ENCODE measurements at regions not wholly inside any gene's neighbourhood (a gene's known extent, or its start where the extent isn't known, plus 50 kb on each side); places are given as distances from the start of the nearest gene placed in this dataset.

DNA sequence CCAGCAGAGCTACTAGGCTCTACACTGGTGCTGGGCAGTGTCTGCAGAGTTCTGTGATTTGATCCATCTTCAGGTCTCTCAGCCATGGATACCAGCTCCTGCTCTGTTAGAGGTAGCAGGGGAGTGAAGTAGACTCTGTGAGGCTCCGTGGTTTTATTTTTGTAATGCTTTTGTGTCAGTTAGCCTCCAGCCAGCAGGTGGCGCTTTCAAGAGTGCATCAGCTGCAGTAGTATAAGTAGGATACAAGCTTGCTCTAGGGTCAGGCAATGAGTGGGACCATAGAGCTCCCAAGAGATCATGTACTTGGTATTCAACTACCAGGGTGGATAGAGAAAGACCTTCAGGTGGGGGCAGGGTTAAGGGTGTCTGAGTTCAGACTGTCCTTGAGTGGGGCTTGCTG lies 362.5 kb upstream of the TRAM1L1 start:
- peak; percentile 5 for DNase-seq

DNA sequence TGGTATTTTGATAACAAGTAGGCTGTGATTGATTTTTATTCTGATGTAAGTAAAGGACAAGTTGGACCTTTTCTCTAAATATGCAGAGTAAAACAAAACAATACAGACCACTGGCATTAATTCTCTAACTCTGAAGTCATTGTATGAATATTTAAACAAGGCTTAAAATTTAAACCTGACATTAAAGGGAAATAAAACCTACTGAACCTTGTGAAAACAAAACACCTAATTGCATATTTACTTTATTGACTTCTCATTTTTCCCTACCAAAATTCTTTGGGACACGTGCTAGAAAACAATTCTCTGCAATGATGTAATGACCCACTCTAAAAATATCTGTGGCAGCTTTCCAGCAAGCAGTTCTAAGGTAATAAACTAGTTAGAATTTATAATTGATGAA lies 369.7 kb upstream of the TRAM1L1 start:
- no peak for DNase-seq

GRCh38 chr4:117466388-117466787 lies 381.0 kb upstream of the TRAM1L1 start:
- DNase-seq: no peak

GRCh38 chr4:117467404-117467803 lies 382.0 kb upstream of the TRAM1L1 start:
- no peak for DNase-seq

GRCh38 chr4:117474987-117475386 lies 389.6 kb upstream of the TRAM1L1 start:
- no peak for DNase-seq

GRCh38 chr4:117477925-117478324 lies 392.5 kb upstream of the TRAM1L1 start:
- no peak for DNase-seq

- DNase-seq: no peak
Measured at GRCh38 chr4:117478702-117479101, 393.3 kb upstream of the TRAM1L1 start.

DNA sequence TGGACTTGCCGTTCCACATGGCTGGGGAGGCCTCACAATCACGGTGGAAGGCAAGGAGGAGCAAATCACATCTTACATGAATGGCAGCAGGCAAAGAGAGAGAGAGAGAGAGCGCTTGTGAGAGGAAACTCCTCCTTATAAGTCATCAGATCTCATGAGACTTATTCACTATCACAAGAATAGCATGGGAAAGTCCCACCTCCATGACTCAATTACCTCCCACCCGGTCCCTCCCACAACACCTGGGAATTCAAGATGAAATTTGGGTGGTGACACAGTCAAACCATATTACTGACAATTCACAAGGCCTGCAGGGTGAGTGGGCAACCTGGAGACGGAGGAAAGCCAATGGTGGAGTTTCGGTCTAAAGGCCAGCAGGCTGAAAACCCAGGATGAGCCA lies 394.3 kb upstream of the TRAM1L1 start:
- DNase-seq: peak; percentile 40

DNA sequence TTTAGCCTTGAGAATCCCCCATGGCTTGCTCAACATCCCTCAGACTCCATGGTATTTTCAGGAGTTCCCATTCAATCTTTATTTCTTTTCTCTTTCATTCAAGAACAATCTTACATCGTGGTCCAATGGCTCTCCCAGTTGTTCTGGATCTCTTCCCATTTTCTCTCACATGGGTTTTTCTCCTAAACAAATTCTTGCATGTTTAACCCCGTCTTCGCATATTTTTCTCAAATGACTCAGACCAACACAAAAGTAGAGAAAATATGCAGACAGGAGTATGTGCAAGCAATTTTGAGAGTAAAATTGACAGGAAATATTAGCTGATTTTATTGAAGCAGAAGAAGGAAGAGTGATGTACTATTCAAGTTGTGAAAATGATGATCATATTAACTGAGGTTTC lies 396.4 kb upstream of the TRAM1L1 start:
- DNase-seq: no peak

DNA sequence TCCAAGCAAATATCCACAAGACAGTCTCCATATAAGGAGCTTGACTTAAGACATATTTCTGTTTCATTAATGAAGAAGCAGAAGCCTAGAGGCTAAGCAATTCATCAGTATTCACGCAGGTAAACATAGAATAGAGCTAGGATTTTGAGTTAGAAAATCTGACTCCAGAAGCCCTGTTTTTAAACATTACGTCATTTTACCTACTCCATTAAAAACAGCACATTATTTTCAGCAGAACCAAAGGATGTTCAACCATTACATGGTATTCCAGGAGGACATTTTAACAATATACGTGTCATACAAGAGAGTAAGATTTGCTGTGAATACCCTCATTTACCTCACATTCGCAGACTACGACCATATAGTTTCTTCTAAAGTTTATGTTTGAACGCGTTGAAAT lies 403.3 kb upstream of the TRAM1L1 start:
- DNase-seq: no peak

DNA sequence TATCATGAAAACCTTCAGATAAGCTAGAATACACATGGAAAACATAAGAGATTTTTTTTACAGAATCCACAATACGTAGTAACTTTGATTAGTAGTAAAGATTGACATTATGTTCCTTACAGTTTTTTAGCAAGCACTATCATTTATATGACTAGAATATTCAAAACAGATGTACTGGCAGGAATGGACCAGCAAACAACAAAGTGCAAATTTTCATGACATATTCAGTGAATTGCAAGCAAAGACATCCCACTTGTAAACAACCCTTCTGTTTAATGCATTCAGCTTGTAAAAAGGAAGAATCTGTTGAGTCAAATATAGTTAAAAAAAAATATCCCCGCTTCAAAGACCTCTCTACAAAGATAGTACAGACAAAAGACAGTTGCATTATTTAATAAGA lies 403.7 kb upstream of the TRAM1L1 start:
- no peak for DNase-seq

DNA sequence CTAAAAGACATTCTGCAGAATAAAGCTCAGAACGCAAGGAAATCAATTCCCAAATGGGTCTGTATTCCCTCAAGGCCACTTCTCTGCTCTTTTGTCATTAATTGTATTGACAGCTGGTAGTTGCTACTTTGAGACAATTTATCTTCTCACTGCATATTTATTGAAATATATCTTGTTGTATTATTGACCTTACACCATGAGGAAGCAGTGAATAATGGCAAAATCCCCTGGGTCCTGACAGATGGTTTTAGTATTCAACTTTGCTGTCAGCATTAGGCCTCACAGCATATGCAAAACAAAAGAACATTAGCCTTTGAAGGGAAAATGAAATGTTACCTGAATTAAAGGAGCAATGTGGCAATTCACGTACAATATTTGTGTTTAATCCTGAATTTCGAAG lies 406.1 kb upstream of the TRAM1L1 start:
- no peak for DNase-seq

DNA sequence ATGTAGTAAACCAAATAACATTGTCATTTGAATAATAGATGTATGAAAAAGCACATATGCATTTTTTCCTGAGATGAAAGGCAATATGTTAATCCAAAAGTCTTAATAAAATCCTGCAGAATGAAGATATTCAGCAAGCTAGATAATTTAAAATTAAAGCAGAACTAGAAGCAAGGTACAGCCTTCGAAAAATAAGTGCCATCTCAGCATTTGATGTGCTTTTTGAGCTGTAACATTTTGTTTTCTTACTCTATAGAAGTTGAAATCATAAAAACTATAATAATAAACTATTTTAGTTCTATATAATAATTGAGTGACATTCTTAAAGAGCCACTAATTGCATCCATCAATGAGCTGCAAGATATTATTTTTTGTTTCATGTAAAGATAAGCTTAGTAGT lies 410.4 kb upstream of the TRAM1L1 start:
- DNase-seq: no peak

DNA sequence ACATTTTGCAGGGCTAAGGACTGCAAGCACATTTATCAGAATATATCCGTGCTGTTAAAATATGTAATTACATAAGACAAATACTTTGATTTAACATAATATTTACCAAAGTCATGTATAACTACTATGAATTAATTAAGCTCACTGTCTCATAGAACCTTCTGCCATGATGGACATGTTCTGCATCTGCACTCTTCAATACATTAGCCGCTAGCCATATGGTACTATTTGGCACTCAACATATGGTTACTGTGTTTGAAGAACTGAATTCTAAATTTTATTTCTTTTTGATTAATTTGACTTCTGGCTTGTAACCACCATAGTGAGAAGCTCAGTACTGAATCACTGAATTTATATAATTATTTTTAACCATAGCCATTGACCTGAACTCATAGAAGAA lies 427.0 kb upstream of the TRAM1L1 start:
- no peak for DNase-seq

DNA sequence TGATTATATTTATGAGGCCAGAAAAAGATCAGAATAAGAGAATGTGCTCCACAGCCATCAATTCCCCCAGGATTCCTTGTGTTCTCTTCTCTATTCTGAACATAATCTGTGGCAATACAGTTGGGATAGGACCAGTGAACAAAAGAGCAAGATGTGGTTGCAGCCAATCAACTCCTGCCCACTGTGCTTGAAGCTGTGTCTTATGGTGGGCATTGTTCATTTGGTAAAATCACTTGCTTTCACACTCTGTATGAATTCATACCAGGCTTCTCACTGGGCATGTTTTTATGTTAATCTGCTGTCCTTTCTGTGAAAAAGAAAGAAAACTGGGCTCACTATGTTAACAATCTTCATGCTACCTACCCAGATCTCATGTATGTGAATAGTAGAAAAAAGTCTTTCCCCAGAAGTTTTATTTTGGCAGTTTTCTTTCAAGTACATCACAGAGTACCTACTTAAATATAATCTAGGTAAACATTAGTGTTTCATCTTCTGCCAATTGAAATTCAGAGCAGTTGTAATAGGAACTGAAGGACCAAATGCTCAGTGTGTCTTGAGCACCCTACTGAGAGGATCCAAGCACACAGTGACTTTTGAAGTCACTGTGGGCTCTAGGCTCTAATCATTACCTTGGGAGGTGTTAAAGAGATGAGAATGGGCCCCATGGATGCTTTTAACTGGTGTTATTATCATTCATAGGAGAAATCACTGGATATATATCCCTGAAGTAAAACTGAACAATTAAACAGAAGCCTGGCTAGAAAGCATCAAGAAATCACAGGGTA lies 429.2 kb upstream of the TRAM1L1 start:
- no peak for DNase-seq

DNA sequence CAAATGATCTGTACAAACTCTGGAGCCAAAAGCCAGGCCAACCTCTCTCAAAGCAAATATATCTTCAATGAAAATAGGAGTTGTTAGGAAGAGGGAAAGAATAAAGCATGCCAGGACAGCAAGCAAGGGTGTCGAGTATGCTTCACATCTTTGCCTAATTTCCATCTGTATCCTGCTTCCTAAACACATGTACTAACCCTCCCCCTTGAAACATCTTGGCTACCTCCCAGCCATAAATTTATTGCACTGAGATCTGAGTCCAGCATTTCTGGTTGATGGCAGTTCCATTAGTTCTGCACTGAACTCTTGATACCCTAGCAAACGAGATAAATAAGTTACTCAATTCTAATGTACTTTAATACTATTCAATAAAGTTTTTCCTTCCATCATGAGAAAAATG lies 430.5 kb upstream of the TRAM1L1 start:
- no peak for DNase-seq

GRCh38 chr4:117527601-117528000 lies 442.2 kb upstream of the TRAM1L1 start:
- no peak for DNase-seq

- DNase-seq: no peak
Measured at GRCh38 chr4:117529401-117529800, 444.0 kb upstream of the TRAM1L1 start.

DNA sequence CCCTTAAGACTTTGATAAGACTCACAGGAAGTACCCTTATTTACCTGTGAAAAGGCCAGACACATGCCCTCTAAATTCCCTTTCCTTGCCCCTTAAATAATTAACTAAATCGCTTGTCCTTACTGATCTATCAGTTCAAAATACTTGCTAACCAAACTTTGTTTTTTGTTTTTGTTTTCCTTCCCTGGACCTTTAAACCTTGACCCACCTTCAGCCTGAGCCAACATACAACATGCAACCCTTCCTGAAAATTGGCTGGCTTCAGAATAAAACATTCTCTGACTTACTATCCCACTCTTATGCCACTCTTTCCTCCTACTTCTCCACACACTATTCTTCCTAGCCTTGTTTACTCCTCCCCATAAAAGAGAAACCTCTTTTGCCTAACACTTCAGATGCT lies 448.1 kb upstream of the TRAM1L1 start:
- no peak for DNase-seq

DNA sequence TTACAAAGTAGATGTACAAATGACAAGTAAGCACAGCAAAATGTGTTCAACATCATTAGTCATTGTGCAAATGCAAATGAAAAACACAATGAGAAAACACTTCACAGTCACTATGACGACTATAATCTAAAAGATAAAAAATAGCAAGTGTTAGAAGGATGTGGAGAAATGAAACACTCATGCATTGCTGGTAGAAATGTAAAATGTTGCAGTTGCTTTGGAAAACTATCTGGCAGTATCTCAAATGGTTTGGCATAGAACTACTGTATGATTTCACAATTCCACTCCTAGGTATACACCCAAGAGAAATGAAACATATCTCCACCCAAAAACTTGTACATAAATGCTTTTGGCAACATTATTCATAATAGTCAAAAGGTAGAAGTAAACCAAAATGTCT lies 459.7 kb upstream of the TRAM1L1 start:
- no peak for DNase-seq

GRCh38 chr4:117549524-117549923 lies 464.1 kb upstream of the TRAM1L1 start:
- DNase-seq: no peak

DNA sequence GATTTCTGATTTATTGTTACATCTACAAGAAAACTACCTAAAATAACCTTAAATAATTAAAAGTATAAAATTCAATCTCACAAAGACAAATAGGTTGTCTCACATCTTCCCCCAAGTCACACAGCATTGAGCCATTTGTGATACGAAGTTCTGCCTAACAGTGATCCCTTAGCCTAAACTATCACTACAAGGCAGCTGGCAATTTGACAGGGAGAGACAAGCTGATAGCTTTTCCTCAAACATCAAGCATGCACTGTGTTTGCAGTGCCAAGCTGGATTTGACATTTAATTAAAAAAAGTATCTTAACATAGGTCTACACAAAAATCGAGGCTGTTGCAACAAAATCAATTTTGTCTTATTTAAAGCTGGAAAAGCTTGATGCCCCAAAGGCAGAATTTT lies 464.7 kb upstream of the TRAM1L1 start:
- DNase-seq: no peak

DNA sequence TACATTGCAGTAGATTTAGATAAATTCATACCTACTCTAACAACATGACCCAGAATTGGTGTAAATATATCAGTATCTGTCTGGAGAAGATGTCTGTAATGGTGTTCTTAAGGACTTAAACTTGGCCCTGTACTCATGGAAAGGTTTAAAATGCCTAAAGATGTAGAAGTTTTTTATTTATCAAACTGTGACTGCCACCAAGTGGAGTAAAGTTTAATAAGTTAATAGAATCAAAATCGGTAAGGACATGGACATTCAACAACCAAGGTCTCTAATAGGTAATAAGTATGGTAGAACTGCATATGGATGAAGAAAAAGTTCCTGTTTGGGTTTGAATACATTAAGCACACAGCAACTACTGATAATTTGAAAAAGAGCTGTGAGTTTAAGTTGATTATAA lies 474.0 kb upstream of the NDST3 start:
- DNase-seq: no peak

GRCh38 chr4:117574085-117574484 lies 460.2 kb upstream of the NDST3 start:
- no peak for DNase-seq

DNA sequence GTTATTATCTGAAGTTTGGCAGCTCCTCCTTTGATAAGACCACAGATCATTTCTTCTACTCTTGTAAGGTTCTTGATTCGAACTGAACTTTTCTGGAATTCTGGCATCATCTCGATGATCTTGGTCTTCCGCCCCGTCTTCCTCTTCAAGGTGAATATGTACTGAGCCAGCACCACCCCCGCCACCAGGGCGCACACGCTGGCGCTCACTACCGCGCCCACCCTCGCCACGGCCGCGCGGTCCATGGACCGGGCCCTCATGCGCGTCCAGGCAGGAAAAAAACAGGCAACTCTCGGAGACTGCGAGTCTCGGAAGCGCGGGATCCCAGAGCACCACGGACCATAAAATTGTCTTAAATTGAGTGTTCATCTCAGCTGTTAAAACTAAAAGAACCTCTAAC lies 458.4 kb upstream of the NDST3 start:
- DNase-seq: no peak
